Tibial artery (tissue), 4 donors: ENCODE measurements at regions not wholly inside any gene's neighbourhood (a gene's known extent, or its start where the extent isn't known, plus 50 kb on each side); places are given as distances from the start of the nearest gene placed in this dataset.

ENCODE experiments used
- DNase-seq, 2 donors: peaks; one replicate each; pipeline ENCODE4 v3.0.0-alpha.2; 2019
- H3K27ac ChIP-seq, 2 donors: fragments of 200-600 bp; sonication (generic) in 1 of 2; 1 replicate in 1 of 2; 2 replicates in 1 of 2; pipeline ENCODE4 v1.5.1; 2018 to 2019; ENCODE audit warnings: mild to moderate bottlenecking in 1 of 2
- H3K27me3 ChIP-seq, 2 donors: fragments of 200-600 bp; sonication (generic) in 1 of 2; one replicate each; pipeline versions ENCODE4 v1.5.1 to v1.6.0; 2016 to 2019
- H3K36me3 ChIP-seq, 3 donors: fragments of 200-600 bp; sonication (generic) in 2 of 3; one replicate each; pipeline ENCODE4 v1.5.1; 2016 to 2019; ENCODE audit warnings: mild to moderate bottlenecking in 2 of 3
- H3K4me1 ChIP-seq, 4 donors: fragments of 200-600 bp; sonication (generic) in 2 of 4; 1 replicate in 3 of 4; 2 replicates in 1 of 4; pipeline ENCODE4 v1.5.1; 2016 to 2019
- H3K4me3 ChIP-seq, 2 donors: fragments of 200-600 bp; sonication (generic) in 1 of 2; 1 replicate in 1 of 2; 2 replicates in 1 of 2; pipeline ENCODE4 v1.5.1; 2018 to 2019; ENCODE audit warnings: mild to moderate bottlenecking in 2 of 2
- H3K9me3 ChIP-seq, 3 donors: fragments of 200-600 bp; sonication (generic) in 1 of 3; one replicate each; pipeline ENCODE4 v1.5.1; 2016 to 2019
- intact Hi-C: fragments of 100-400 bp; cut with DNase I; formaldehyde crosslinking; loops from one replicate; pipeline ENCODE4 v1.15.0; 2023; ENCODE audit warnings: low total_unique reads
- TF ChIP-seq, protein P1 (sequence below), 2 experiments: fragments of 200-600 bp in 1 of 2; fragments of 450-650 bp in 1 of 2; IDR thresholded peaks; one replicate each; pipeline ENCODE4 v1.5.1; 2017 to 2019; ENCODE audit warnings: antibody characterized with exemption in 2 of 2, mild to moderate bottlenecking in 1 of 2, moderate library complexity in 1 of 2

DNA sequence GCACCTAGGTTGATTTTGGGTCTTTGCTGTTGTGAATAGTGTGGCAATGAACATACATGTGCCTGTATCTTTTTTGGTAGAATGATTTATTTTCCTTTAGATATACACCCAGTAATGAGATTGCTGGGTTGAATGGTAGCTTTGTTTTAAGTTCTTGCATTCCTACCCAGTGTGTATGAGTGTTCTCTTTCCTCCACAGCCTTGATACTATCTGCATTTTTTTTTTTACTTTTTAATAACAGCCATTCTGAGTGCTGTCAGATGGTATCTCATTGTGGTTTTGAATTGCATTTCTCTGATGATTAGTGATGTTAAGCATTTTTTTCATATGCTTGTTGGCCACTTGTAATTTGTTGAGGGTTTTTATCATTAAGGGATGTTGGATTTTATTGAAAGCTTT is 351.8 kb upstream of the GNPDA2 start:
- TF ChIP-seq, protein P1, sequence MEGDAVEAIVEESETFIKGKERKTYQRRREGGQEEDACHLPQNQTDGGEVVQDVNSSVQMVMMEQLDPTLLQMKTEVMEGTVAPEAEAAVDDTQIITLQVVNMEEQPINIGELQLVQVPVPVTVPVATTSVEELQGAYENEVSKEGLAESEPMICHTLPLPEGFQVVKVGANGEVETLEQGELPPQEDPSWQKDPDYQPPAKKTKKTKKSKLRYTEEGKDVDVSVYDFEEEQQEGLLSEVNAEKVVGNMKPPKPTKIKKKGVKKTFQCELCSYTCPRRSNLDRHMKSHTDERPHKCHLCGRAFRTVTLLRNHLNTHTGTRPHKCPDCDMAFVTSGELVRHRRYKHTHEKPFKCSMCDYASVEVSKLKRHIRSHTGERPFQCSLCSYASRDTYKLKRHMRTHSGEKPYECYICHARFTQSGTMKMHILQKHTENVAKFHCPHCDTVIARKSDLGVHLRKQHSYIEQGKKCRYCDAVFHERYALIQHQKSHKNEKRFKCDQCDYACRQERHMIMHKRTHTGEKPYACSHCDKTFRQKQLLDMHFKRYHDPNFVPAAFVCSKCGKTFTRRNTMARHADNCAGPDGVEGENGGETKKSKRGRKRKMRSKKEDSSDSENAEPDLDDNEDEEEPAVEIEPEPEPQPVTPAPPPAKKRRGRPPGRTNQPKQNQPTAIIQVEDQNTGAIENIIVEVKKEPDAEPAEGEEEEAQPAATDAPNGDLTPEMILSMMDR (IDR thresholded peaks at IDR 0.05), result no peak
- intact Hi-C loops, result no loop called here

DNA sequence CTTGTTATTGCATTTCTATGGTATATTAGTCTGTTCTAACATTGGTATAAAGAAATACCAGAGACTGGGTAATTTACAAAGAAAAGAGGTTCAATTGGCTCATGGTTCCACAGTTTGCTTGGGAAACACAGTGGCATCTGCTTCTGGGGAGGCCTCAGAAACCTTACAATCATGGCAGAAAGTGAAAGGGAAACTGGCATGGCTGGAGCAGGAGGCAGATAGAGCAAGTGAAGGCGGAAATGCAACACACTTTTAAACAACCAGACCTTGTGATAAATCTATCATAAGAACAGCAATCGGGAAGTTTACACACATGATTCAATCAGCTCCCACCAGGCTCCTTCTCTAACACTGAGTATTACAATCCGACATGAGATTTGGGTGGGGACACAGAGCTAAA is 346.6 kb upstream of the GNPDA2 start:
- H3K4me3 ChIP-seq, result no peak overlapping the region
- intact Hi-C loops, result no loop called here
- no peak for DNase-seq
- no peaks in the 10 kb centered on the region for H3K36me3 ChIP-seq
- TF ChIP-seq, protein P1 (IDR thresholded peaks at IDR 0.05), result no peak
- no peaks in the 10 kb centered on the region for H3K4me1 ChIP-seq
- H3K9me3 ChIP-seq, result no peaks in the 10 kb centered on the region
- H3K27me3 ChIP-seq, result no peaks in the 10 kb centered on the region
- H3K27ac ChIP-seq, result no peak overlapping the region

More for the DNA sequence above, 351.8 kb upstream of the GNPDA2 start:
- Histone ChIP-seq H3K4me1 (no peaks in the 10 kb centered on the region), H3K36me3 (no peaks in the 10 kb centered on the region), H3K4me3 (no peak overlapping the region), H3K9me3 (peaks cover 0 to 10% (median 0%) of the 10 kb centered on the region in 3 donors), H3K27me3 (no peaks in the 10 kb centered on the region), H3K27ac (no peak overlapping the region)
- no peak for DNase-seq

DNA sequence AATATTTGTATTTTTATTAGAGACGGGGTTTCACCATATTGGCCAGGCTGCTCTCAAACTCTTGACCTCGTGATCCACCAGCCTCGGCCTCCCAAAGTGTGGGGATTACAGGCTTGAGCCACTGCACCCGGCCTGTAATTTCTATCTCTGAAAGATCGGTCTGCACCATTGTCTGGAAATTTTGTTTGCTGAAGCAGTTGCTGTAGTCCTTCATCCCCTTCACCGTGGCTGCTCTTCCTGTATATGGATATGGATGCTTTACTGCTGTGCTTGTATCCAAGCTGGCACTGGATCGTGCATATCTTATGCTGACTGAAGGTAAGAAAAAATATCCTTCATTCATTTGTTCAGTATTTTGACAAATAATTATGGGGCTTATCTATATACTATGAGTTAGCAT is 338.4 kb upstream of the GNPDA2 start:
- H3K27ac ChIP-seq, result no peak overlapping the region
- DNase-seq, result no peak
- intact Hi-C loops, result no loop called here
- H3K36me3 ChIP-seq, result no peaks in the 10 kb centered on the region
- H3K27me3 ChIP-seq, result no peaks in the 10 kb centered on the region
- TF ChIP-seq, protein P1 (IDR thresholded peaks at IDR 0.05), result no peak
- H3K4me1 ChIP-seq, result no peaks in the 10 kb centered on the region
- no peak overlapping the region for H3K4me3 ChIP-seq
- no peaks in the 10 kb centered on the region for H3K9me3 ChIP-seq

GRCh38 chr4:45063696-45064095 is 337.3 kb upstream of the GNPDA2 start:
- no peak for DNase-seq
- Histone ChIP-seq H3K9me3 (no peaks in the 10 kb centered on the region), H3K27ac (no peak overlapping the region), H3K27me3 (no peaks in the 10 kb centered on the region), H3K36me3 (no peaks in the 10 kb centered on the region), H3K4me3 (no peak overlapping the region), H3K4me1 (no peaks in the 10 kb centered on the region)
- intact Hi-C loops, result no loop called here
- TF ChIP-seq, protein P1 (IDR thresholded peaks at IDR 0.05), result no peak

DNA sequence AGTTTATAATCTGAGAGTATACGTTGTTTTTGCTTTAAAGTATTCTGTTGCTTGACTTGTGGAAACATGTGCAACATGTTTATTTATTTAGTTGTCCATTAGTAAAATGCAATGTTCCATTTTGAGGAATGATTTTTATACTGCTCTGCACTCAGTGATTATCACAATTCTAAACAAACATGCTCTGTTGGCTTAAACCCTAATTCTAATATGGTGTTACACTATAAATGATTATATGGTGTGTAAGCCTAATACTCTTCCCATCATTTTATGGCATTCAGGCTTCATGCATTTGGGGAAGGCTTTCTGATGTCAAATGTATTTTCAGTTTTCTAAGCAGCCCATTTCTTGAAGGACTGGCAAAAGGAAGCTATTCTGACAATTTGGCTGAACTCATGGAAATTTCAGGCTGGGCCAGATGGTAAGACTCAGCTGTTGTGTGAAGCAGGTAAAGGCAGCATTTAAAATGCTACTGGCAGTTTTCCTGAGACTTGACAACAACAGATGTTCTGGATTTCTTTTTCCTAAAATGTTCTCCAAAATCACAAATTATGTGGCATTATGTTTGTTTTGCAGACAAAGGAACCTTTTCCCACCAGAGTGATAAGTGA is 336.7 kb upstream of the GNPDA2 start:
- Histone ChIP-seq H3K27ac (no peak overlapping the region), H3K9me3 (no peaks in the 10 kb centered on the region), H3K36me3 (no peaks in the 10 kb centered on the region), H3K27me3 (no peaks in the 10 kb centered on the region), H3K4me3 (no peak overlapping the region), H3K4me1 (no peaks in the 10 kb centered on the region)
- TF ChIP-seq, protein P1 (IDR thresholded peaks at IDR 0.05), result no peak
- intact Hi-C loops, result no loop called here
- no peak for DNase-seq

DNA sequence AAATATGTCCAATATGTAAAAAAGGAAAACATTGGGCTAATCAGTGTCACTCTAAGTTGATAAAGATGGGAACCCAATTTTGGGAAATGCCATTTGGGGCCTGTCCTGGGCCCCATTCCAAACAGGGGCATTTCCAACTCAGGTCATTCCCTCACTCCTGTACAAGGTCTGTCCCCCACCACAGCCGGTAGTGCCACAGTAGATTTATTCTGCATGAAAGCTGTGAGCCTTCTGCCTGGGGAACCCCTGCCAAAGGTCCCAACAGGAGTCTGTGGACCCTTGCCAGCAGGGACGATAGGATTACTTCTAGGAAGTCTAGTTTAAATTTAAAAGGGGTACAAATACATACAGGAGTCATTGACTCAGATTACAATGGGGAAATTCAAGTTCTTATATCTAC is 317.6 kb upstream of the GNPDA2 start:
- Histone ChIP-seq H3K27me3 (no peaks in the 10 kb centered on the region), H3K27ac (no peak overlapping the region), H3K4me3 (no peak overlapping the region), H3K36me3 (no peaks in the 10 kb centered on the region), H3K4me1 (no peaks in the 10 kb centered on the region), H3K9me3 (peaks cover 0 to 6% (median 5%) of the 10 kb centered on the region in 3 donors)
- intact Hi-C loops, result no loop called here
- TF ChIP-seq, protein P1 (IDR thresholded peaks at IDR 0.05), result no peak
- DNase-seq, result no peak
